Astrocyte (in vitro differentiated cells and primary cell): ENCODE measurements at regions not wholly inside any gene's neighbourhood (a gene's known extent, or its start where the extent isn't known, plus 50 kb on each side); places are given as distances from the start of the nearest gene placed in this dataset.

Experiments
- DNase-seq: peaks from one replicate; pipeline ENCODE4 v3.0.0-alpha.2; 2010; ENCODE audit warnings: low read depth
- FAIRE-seq: peaks from 2 replicates; lab custom pipeline; 2011; peaks lifted over from hg19 to GRCh38; lab: Jason Lieb, UNC
- H2AFZ ChIP-seq: 2 replicates; pipeline ENCODE4 v1.6.0; 2012; ENCODE audit warnings: low read depth, low read length, inconsistent platforms
- H3K27ac ChIP-seq: 2 replicates; pipeline ENCODE4 v1.5.1; 2011; ENCODE audit warnings: low read depth, low read length, inconsistent platforms
- H3K27me3 ChIP-seq: 2 replicates; pipeline ENCODE4 v1.6.0; 2011; ENCODE audit warnings: low read length, inconsistent platforms; ENCODE audit not compliant: insufficient read depth
- H3K36me3 ChIP-seq: 2 replicates; pipeline ENCODE4 v1.5.1; 2011; ENCODE audit warnings: low read length, inconsistent platforms; ENCODE audit not compliant: insufficient read depth
- H3K4me1 ChIP-seq: 2 replicates; pipeline ENCODE4 v1.5.1; 2011; ENCODE audit warnings: low read length, inconsistent platforms; ENCODE audit not compliant: insufficient read depth
- H3K4me2 ChIP-seq: 2 replicates; pipeline ENCODE4 v1.6.0; 2012; ENCODE audit warnings: low read length, inconsistent platforms
- H3K4me3 ChIP-seq: 2 replicates; pipeline ENCODE4 v1.5.1; 2011; ENCODE audit warnings: low read depth, mild to moderate bottlenecking, low read length, inconsistent platforms; ENCODE audit not compliant: insufficient read depth
- H3K79me2 ChIP-seq: 2 replicates; pipeline ENCODE4 v1.6.0; 2012; ENCODE audit warnings: mild to moderate bottlenecking, low read length, inconsistent platforms; ENCODE audit not compliant: insufficient read depth
- H3K9ac ChIP-seq: 2 replicates; pipeline ENCODE4 v1.6.0; 2012; ENCODE audit warnings: mild to moderate bottlenecking, low read length, inconsistent platforms
- H3K9me3 ChIP-seq: 2 replicates; pipeline ENCODE4 v1.5.1; 2012; ENCODE audit warnings: low read depth, mild to moderate bottlenecking, low read length, inconsistent platforms; ENCODE audit not compliant: insufficient read depth
- H4K20me1 ChIP-seq: 2 replicates; pipeline ENCODE4 v1.6.0; 2012; ENCODE audit warnings: low read length, inconsistent platforms; ENCODE audit not compliant: insufficient read depth
- H3K27ac Mint-ChIP-seq: one replicate; pipeline ENCODE4 v1.8.0; 2021; ENCODE audit warnings: mild to moderate bottlenecking, mixed read lengths; ENCODE audit not compliant: unreplicated experiment
- H3K27me3 Mint-ChIP-seq: one replicate; pipeline ENCODE4 v1.8.0; 2021; ENCODE audit warnings: low read depth, mixed read lengths; ENCODE audit not compliant: unreplicated experiment
- H3K36me3 Mint-ChIP-seq: one replicate; pipeline ENCODE4 v1.8.0; 2021; ENCODE audit warnings: low read depth, mixed read lengths; ENCODE audit not compliant: unreplicated experiment
- H3K4me1 Mint-ChIP-seq: one replicate; pipeline ENCODE4 v1.8.0; 2021; ENCODE audit warnings: low read depth, mixed read lengths; ENCODE audit not compliant: unreplicated experiment
- H3K4me3 Mint-ChIP-seq: one replicate; pipeline ENCODE4 v1.8.0; 2021; ENCODE audit warnings: mild to moderate bottlenecking, moderate library complexity, mixed read lengths; ENCODE audit not compliant: unreplicated experiment
- H3K9me3 Mint-ChIP-seq: one replicate; pipeline ENCODE4 v1.8.0; 2021; ENCODE audit warnings: mild to moderate bottlenecking, mixed read lengths; ENCODE audit not compliant: unreplicated experiment
- CTCF ChIP-seq: IDR thresholded peaks from 2 replicates; pipeline ENCODE4 v1.5.1; 2011; ENCODE audit warnings: low read depth, mild to moderate bottlenecking, inconsistent platforms, low read length, moderate library complexity; ENCODE audit not compliant: insufficient read depth
- EZH2 ChIP-seq: IDR thresholded peaks from 2 replicates; pipeline ENCODE4 v1.6.1; 2012; ENCODE audit warnings: mild to moderate bottlenecking, low read length, inconsistent platforms; ENCODE audit not compliant: insufficient read depth

- Histone ChIP-seq H3K4me3 (no peak overlapping the region), H2AFZ (no peak overlapping the region), H3K9me3 (no peaks in the 10 kb centered on the region), H3K27me3 (peaks cover 3% of the 10 kb centered on the region), H4K20me1 (no peaks in the 10 kb centered on the region), H3K36me3 (no peaks in the 10 kb centered on the region), H3K4me1 (no peaks in the 10 kb centered on the region), H3K9ac (no peak overlapping the region), H3K4me2 (no peak overlapping the region), H3K79me2 (no peaks in the 10 kb centered on the region), H3K27ac (no peak overlapping the region)
- DNase-seq (no peak), FAIRE-seq (no peak)
- H3K4me3 Mint-ChIP-seq, result no peak overlapping the region
- H3K27ac Mint-ChIP-seq, result no peak overlapping the region
- no peaks in the 10 kb centered on the region for H3K36me3 Mint-ChIP-seq
- H3K9me3 Mint-ChIP-seq, result peaks cover 5% of the 10 kb centered on the region
- peaks cover 15% of the 10 kb centered on the region for H3K27me3 Mint-ChIP-seq
- H3K4me1 Mint-ChIP-seq, result no peaks in the 10 kb centered on the region
- TF ChIP-seq CTCF, result no peak
These were observed 74.2 kb downstream of the SIK1 start for GRCh38 chr21:43352568-43353281.

DNA sequence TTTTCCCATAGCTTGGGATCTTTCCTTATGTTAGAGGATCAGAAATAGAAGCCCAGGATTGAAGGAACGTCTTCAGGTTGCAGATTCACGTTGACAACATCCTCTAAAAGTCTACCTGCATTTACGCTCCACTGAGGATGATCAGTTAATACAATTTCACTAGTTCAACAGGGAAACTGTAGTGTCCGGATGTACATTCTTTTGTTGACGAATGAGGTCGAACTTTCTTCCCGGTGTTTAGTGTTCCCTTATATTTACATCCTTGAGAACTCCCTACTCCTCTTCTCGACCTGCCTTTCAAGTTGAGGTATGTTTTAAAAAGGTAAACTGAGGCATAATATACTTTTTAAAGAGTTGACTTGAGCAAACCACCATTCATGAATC is 74.8 kb downstream of the SIK1 start:
- Mint-ChIP-seq H3K4me1 (no peaks in the 10 kb centered on the region), H3K9me3 (peaks cover 5% of the 10 kb centered on the region), H3K27ac (no peak overlapping the region), H3K27me3 (peaks cover 13% of the 10 kb centered on the region), H3K4me3 (no peak overlapping the region), H3K36me3 (no peaks in the 10 kb centered on the region)
- no peak overlapping the region for H3K9ac ChIP-seq
- H3K4me2 ChIP-seq, result no peak overlapping the region
- no peaks in the 10 kb centered on the region for H3K4me1 ChIP-seq
- TF ChIP-seq EZH2 (no peak), CTCF (no peak)
- FAIRE-seq (no peak), DNase-seq (no peak)
- no peaks in the 10 kb centered on the region for H3K9me3 ChIP-seq
- H3K27ac ChIP-seq, result no peak overlapping the region
- no peak overlapping the region for H2AFZ ChIP-seq
- no peaks in the 10 kb centered on the region for H3K36me3 ChIP-seq
- H3K79me2 ChIP-seq, result no peaks in the 10 kb centered on the region
- H4K20me1 ChIP-seq, result no peaks in the 10 kb centered on the region
- peaks cover 3% of the 10 kb centered on the region for H3K27me3 ChIP-seq
- no peak overlapping the region for H3K4me3 ChIP-seq

GRCh38 chr21:43351501-43352153 is 75.3 kb downstream of the SIK1 start:
- peaks cover 11% of the 10 kb centered on the region for H3K27me3 Mint-ChIP-seq
- TF ChIP-seq EZH2 (no peak), CTCF (no peak)
- Histone ChIP-seq H3K36me3 (no peaks in the 10 kb centered on the region), H3K9me3 (no peaks in the 10 kb centered on the region), H3K9ac (no peak overlapping the region), H3K27ac (no peak overlapping the region), H3K4me2 (no peak overlapping the region), H3K27me3 (peaks cover 3% of the 10 kb centered on the region), H3K4me1 (no peaks in the 10 kb centered on the region), H4K20me1 (no peaks in the 10 kb centered on the region), H3K79me2 (no peaks in the 10 kb centered on the region), H3K4me3 (no peak overlapping the region), H2AFZ (no peak overlapping the region)
- H3K36me3 Mint-ChIP-seq, result no peaks in the 10 kb centered on the region
- no peak overlapping the region for H3K27ac Mint-ChIP-seq
- DNase-seq (no peak), FAIRE-seq (no peak)
- peaks cover 5% of the 10 kb centered on the region for H3K9me3 Mint-ChIP-seq
- H3K4me3 Mint-ChIP-seq, result no peak overlapping the region
- H3K4me1 Mint-ChIP-seq, result no peaks in the 10 kb centered on the region
